ENCODE measurements at regions not wholly inside any gene's neighbourhood (a gene's known extent, or its start where the extent isn't known, plus 50 kb on each side); places are given as distances from the start of the nearest gene placed in this dataset.
"Not testable (repeated sequence)": the region's sequence is repeated elsewhere in the genome, so short reads cannot be mapped to it uniquely, and the experiment has no call there.

DNA sequence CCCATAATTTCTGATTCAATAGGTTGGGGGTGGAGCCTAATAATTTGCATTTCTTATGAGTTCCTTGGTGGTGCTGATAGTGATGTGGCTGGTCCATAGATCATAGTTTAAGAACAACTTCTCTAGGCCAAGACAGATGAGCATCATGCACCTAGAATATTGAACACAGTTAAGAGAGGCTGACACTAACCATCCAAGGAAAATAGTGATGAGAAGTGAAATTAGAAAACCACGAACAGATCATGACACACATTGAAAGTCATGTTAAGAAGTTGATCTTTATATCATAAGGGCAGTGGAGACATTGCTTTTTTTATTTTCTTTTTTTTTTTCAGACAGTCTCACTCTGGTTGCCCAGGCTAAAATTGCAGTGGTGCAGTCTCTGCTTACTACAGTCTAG lies 205.8 kb downstream of the UBE2NL start:
- TF ChIP-seq, protein P1, sequence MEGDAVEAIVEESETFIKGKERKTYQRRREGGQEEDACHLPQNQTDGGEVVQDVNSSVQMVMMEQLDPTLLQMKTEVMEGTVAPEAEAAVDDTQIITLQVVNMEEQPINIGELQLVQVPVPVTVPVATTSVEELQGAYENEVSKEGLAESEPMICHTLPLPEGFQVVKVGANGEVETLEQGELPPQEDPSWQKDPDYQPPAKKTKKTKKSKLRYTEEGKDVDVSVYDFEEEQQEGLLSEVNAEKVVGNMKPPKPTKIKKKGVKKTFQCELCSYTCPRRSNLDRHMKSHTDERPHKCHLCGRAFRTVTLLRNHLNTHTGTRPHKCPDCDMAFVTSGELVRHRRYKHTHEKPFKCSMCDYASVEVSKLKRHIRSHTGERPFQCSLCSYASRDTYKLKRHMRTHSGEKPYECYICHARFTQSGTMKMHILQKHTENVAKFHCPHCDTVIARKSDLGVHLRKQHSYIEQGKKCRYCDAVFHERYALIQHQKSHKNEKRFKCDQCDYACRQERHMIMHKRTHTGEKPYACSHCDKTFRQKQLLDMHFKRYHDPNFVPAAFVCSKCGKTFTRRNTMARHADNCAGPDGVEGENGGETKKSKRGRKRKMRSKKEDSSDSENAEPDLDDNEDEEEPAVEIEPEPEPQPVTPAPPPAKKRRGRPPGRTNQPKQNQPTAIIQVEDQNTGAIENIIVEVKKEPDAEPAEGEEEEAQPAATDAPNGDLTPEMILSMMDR (IDR thresholded peaks at IDR 0.05) = not testable (repeated sequence)
- TF ChIP-seq POLR2A (IDR thresholded peaks at IDR 0.05) = not testable (repeated sequence)

Data from thyroid gland (tissue), 4 donors.